Subcutaneous abdominal adipose tissue (tissue), 5 donors: ENCODE measurements at regions not wholly inside any gene's neighbourhood (a gene's known extent, or its start where the extent isn't known, plus 50 kb on each side); places are given as distances from the start of the nearest gene placed in this dataset.

Source experiments
- H3K27ac ChIP-seq: one replicate; pipeline ENCODE4 v1.7.0; 2013; ENCODE audit warnings: low read depth, mild to moderate bottlenecking, inconsistent platforms, low read length, moderate library complexity
- H3K27me3 ChIP-seq, 5 donors: one replicate each; pipeline ENCODE4 v1.7.0; 2013; ENCODE audit warnings: low read length in 5 of 5, inconsistent platforms in 1 of 5; ENCODE audit not compliant: control insufficient read depth in 5 of 5, insufficient read depth in 4 of 5
- H3K36me3 ChIP-seq, 5 donors: one replicate each; pipeline ENCODE4 v1.7.0; 2013; ENCODE audit warnings: low read length in 5 of 5; ENCODE audit not compliant: control insufficient read depth in 5 of 5, insufficient read depth in 5 of 5
- H3K4me1 ChIP-seq, 5 donors: one replicate each; pipeline ENCODE4 v1.7.0; 2013; ENCODE audit warnings: low read length in 5 of 5, mild to moderate bottlenecking in 3 of 5, moderate library complexity in 1 of 5; ENCODE audit not compliant: control insufficient read depth in 5 of 5, insufficient read depth in 5 of 5
- H3K4me3 ChIP-seq, 5 donors: one replicate each; pipeline ENCODE4 v1.7.0; 2013; ENCODE audit warnings: low read length in 5 of 5, low read depth in 1 of 5
- H3K9ac ChIP-seq, 5 donors: one replicate each; pipeline ENCODE4 v1.7.0; 2013; ENCODE audit warnings: low read length in 5 of 5, mild to moderate bottlenecking in 4 of 5, moderate library complexity in 3 of 5
- H3K9me3 ChIP-seq, 5 donors: one replicate each; pipeline ENCODE4 v1.7.0; 2013; ENCODE audit warnings: low read length in 5 of 5; ENCODE audit not compliant: control insufficient read depth in 5 of 5
- donor health status: healthy.
- donor health status: healthy.
- donor health status: healthy.
- donor health status: healthy.
- donor health status: healthy.

GRCh38 chr13:109361562-109362289, 424.7 kb downstream of the IRS2 start:
- H3K4me1 ChIP-seq: no peaks in the 10 kb centered on the region
- H3K27ac ChIP-seq: no peak overlapping the region
- H3K27me3 ChIP-seq: no peaks in the 10 kb centered on the region
- no peak overlapping the region for H3K9ac ChIP-seq
- H3K4me3 ChIP-seq: no peak overlapping the region
- H3K9me3 ChIP-seq: peaks cover 0 to 6% (median 4%) of the 10 kb centered on the region in 5 donors
- no peaks in the 10 kb centered on the region for H3K36me3 ChIP-seq

GRCh38 chr13:109357751-109358471, 428.5 kb downstream of the IRS2 start:
- no peaks in the 10 kb centered on the region for H3K4me1 ChIP-seq
- no peak overlapping the region for H3K27ac ChIP-seq
- no peaks in the 10 kb centered on the region for H3K27me3 ChIP-seq
- no peaks in the 10 kb centered on the region for H3K36me3 ChIP-seq
- no peaks in the 10 kb centered on the region for H3K9me3 ChIP-seq
- H3K4me3 ChIP-seq: no peak overlapping the region
- no peak overlapping the region for H3K9ac ChIP-seq

DNA sequence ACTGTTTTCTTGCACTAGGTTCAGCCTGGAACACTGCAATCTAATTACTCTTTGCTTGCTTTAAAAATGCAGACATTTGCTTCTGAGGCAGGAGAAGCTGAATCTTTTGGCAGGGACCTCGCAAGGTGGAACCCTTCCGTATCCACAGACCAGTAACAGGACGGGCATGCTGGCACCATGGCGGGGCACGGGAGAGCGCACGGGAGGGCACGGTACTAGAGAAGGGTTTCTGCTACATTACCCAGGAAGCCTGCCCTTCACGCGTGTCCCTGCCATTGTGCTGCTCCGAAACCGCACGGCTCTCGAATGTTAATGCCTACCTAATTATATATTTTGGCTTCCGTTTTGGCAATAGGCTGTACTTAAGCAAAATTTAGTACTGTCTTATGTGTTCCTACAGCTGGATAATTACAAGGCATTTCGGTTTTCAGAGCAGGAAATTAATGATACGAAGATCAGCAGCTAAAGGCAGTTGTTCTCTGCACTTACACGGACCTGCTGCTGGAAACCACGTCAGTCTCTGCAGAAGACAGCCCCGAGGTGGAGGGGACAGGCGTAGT, 430.4 kb downstream of the IRS2 start:
- H3K4me3 ChIP-seq: no peak overlapping the region

GRCh38 chr13:109355166-109355565, 431.2 kb downstream of the IRS2 start:
- H3K36me3 ChIP-seq: no peaks in the 10 kb centered on the region
- no peaks in the 10 kb centered on the region for H3K4me1 ChIP-seq
- no peak overlapping the region for H3K9ac ChIP-seq
- no peak overlapping the region for H3K4me3 ChIP-seq
- no peaks in the 10 kb centered on the region for H3K27me3 ChIP-seq
- no peaks in the 10 kb centered on the region for H3K9me3 ChIP-seq
- no peak overlapping the region for H3K27ac ChIP-seq

More for the DNA sequence above, 430.4 kb downstream of the IRS2 start:
- no peaks in the 10 kb centered on the region for H3K27me3 ChIP-seq
- no peak overlapping the region for H3K9ac ChIP-seq
- no peaks in the 10 kb centered on the region for H3K9me3 ChIP-seq
- no peak overlapping the region for H3K27ac ChIP-seq
- H3K4me1 ChIP-seq: no peaks in the 10 kb centered on the region
- no peaks in the 10 kb centered on the region for H3K36me3 ChIP-seq

- H3K9me3 ChIP-seq: no peaks in the 10 kb centered on the region
- no peaks in the 10 kb centered on the region for H3K27me3 ChIP-seq
- no peak overlapping the region for H3K9ac ChIP-seq
- H3K27ac ChIP-seq: no peak overlapping the region
- no peak overlapping the region for H3K4me3 ChIP-seq
- no peaks in the 10 kb centered on the region for H3K4me1 ChIP-seq
- no peaks in the 10 kb centered on the region for H3K36me3 ChIP-seq
These were observed 435.1 kb downstream of the IRS2 start for GRCh38 chr13:109351236-109351635.

DNA sequence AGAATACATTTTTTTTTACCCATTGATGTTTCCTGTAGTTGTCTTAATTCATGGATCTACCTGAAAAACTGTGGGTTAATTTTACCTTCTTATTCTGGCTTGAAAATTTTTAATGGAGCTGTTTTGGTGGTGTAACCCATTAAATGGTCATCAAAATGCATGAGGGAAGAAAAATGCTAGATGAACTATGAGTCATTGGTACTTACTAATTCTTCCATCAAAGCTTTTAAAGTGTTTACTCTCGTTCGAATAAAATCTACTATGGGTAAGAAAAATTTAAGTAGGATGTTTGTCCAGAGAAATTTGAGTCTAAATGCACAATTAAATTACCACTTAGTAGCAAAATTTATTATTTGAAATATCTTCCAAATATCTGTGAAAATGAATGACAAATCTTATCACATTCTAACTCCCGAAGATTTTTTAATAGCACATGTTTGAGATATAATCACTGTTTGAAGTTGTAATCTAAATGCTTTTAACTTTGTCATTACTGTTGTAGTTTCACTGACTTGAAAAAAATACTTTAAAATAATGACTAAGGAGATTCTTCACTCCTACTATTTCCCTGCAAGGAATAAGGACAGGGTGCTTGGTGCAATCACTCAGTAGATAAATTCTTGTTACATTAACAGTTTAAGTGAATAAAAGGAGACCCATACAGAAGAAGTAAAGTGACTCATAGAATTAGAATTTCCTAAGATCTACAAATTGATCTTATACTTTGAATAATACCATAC, 437.7 kb downstream of the IRS2 start:
- H3K36me3 ChIP-seq: no peaks in the 10 kb centered on the region
- no peaks in the 10 kb centered on the region for H3K9me3 ChIP-seq
- H3K4me1 ChIP-seq: no peaks in the 10 kb centered on the region
- H3K27me3 ChIP-seq: peaks cover 0 to 3% (median 0%) of the 10 kb centered on the region in 5 donors
- H3K27ac ChIP-seq: no peak overlapping the region
- no peak overlapping the region for H3K4me3 ChIP-seq
- H3K9ac ChIP-seq: no peak overlapping the region

- no peak overlapping the region for H3K27ac ChIP-seq
- no peak overlapping the region for H3K4me3 ChIP-seq
- no peaks in the 10 kb centered on the region for H3K4me1 ChIP-seq
- no peaks in the 10 kb centered on the region for H3K9me3 ChIP-seq
- no peaks in the 10 kb centered on the region for H3K36me3 ChIP-seq
- H3K27me3 ChIP-seq: peaks cover 0 to 3% (median 0%) of the 10 kb centered on the region in 5 donors
- H3K9ac ChIP-seq: no peak overlapping the region
These were observed 440.3 kb downstream of the IRS2 start for GRCh38 chr13:109346060-109346459.

GRCh38 chr13:109345433-109345941, 440.9 kb downstream of the IRS2 start:
- H3K27ac ChIP-seq: no peak overlapping the region
- H3K36me3 ChIP-seq: no peaks in the 10 kb centered on the region
- peaks cover 0 to 3% (median 0%) of the 10 kb centered on the region in 5 donors for H3K27me3 ChIP-seq
- no peaks in the 10 kb centered on the region for H3K4me1 ChIP-seq
- no peak overlapping the region for H3K9ac ChIP-seq
- no peaks in the 10 kb centered on the region for H3K9me3 ChIP-seq
- H3K4me3 ChIP-seq: no peak overlapping the region

DNA sequence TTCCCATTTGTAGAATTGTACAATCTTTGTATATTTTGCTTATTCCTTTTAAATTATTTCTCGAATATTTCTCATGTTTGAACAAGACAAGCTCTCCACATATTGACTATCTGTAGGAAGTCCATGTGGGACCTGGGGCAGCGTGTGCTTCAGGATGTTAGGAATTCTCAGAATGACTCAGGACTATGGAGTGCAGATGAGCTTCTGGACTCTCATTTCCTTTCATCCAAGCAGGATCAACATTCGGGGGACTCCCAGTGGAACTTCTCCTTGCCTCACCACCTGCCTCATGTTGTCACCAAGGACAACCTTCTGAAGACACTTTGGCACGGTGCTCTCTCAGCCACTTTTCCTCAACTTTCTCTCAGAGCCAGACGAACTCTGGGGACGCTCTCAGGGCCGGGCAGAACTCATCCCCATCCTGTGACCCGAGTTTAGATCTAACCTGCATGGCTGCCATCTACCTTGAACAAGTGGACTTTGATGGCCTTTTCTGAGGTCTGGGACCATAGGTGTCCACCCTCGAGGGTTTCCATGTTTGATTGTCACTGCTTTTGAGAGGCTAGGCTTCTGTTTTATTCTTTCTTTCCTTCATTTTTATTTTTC, 441.7 kb downstream of the IRS2 start:
- Histone ChIP-seq H3K4me1 (no peaks in the 10 kb centered on the region), H3K27ac (no peak overlapping the region), H3K36me3 (no peaks in the 10 kb centered on the region), H3K4me3 (no peak overlapping the region), H3K9me3 (no peaks in the 10 kb centered on the region), H3K9ac (no peak overlapping the region), H3K27me3 (peaks cover 0 to 3% (median 0%) of the 10 kb centered on the region in 5 donors)
